Loucy (cell line): ENCODE measurements at regions not wholly inside any gene's neighbourhood (a gene's known extent, or its start where the extent isn't known, plus 50 kb on each side); places are given as distances from the start of the nearest gene placed in this dataset.

Experiments used
- H2AFZ ChIP-seq: fragments of 200-600 bp; sonication (generic); 2 replicates; pipeline ENCODE4 v1.6.0; 2016; ENCODE audit warnings: antibody characterized with exemption, mild to moderate bottlenecking, low read length, moderate library complexity
- H3F3A ChIP-seq: fragments of 200-600 bp; 2 replicates; pipeline ENCODE4 v1.6.0; 2016; ENCODE audit warnings: antibody characterized with exemption, low read depth, mild to moderate bottlenecking
- H3K27me3 ChIP-seq: fragments of 200-600 bp; sonication (generic); 2 replicates; pipeline ENCODE4 v1.6.1; 2014; ENCODE audit warnings: low read length, mild to moderate bottlenecking; ENCODE audit not compliant: insufficient read depth, poor library complexity, severe bottlenecking
- H3K36me3 ChIP-seq: fragments of 200-600 bp; sonication (generic); 2 replicates; pipeline ENCODE4 v1.6.1; 2016; ENCODE audit warnings: low read length; ENCODE audit not compliant: insufficient read depth
- H3K4me1 ChIP-seq: fragments of 200-600 bp; sonication (generic); 2 replicates; pipeline ENCODE4 v1.5.1; 2014; ENCODE audit warnings: low read length, mild to moderate bottlenecking; ENCODE audit not compliant: insufficient read depth, poor library complexity, severe bottlenecking
- H3K4me2 ChIP-seq: fragments of 200-600 bp; sonication (generic); 2 replicates; pipeline ENCODE4 v1.6.0; 2014; ENCODE audit warnings: antibody characterized with exemption, low read length, low read depth, mild to moderate bottlenecking; ENCODE audit not compliant: poor library complexity, severe bottlenecking
- H3K4me3 ChIP-seq: fragments of 200-600 bp; sonication (generic); 2 replicates; pipeline ENCODE4 v1.5.1; 2014; ENCODE audit warnings: low read length, mild to moderate bottlenecking, mixed read lengths; ENCODE audit not compliant: poor library complexity, severe bottlenecking
- H3K79me2 ChIP-seq: fragments of 200-600 bp; sonication (generic); 2 replicates; pipeline ENCODE4 v1.6.1; 2014; ENCODE audit warnings: low read length; ENCODE audit not compliant: insufficient read depth
- H3K9ac ChIP-seq: fragments of 200-600 bp; sonication (generic); 2 replicates; pipeline ENCODE4 v1.6.0; 2014; ENCODE audit warnings: mild to moderate bottlenecking, low read depth, low read length, moderate library complexity; ENCODE audit not compliant: poor library complexity, severe bottlenecking
- H3K9me2 ChIP-seq: fragments of 200-600 bp; sonication (generic); replicated peaks from 2 replicates; pipeline ENCODE4 v1.6.1; 2016; ENCODE audit warnings: low read depth, low read length, mixed read lengths
- H3K9me3 ChIP-seq: fragments of 200-600 bp; sonication (generic); 2 replicates; pipeline ENCODE4 v1.6.1; 2014; ENCODE audit warnings: mild to moderate bottlenecking, antibody characterized with exemption, low read length, low read depth; ENCODE audit not compliant: insufficient read depth
- H4K20me1 ChIP-seq: fragments of 200-600 bp; sonication (generic); 2 replicates; pipeline ENCODE4 v1.6.0; 2014; ENCODE audit warnings: antibody characterized with exemption, low read length, mild to moderate bottlenecking; ENCODE audit not compliant: insufficient read depth, poor library complexity, severe bottlenecking
- CTCF ChIP-seq: fragments of 200-600 bp; sonication (generic); conservative IDR thresholded peaks from 2 replicates; pipeline ENCODE4 v1.5.1; 2014; ENCODE audit warnings: mild to moderate bottlenecking, antibody characterized with exemption, low read length
- EZH2phosphoT487 ChIP-seq: fragments of 200-600 bp; IDR thresholded peaks from 2 replicates; pipeline ENCODE4 v1.6.1; 2018; ENCODE audit warnings: antibody characterized with exemption, mild to moderate bottlenecking, moderate library complexity, borderline replicate concordance

GRCh38 chr6:63426844-63427243 is 107.1 kb upstream of the LGSN start:
- no peaks in the 10 kb centered on the region for H3K36me3 ChIP-seq
- no peak overlapping the region for H3K4me3 ChIP-seq
- no peaks in the 10 kb centered on the region for H3K9me3 ChIP-seq
- no peak overlapping the region for H3K4me2 ChIP-seq
- no peaks in the 10 kb centered on the region for H3K9me2 ChIP-seq
- TF ChIP-seq EZH2phosphoT487 (no peak), CTCF (no peak)
- no peak overlapping the region for H3K9ac ChIP-seq
- H3K79me2 ChIP-seq = no peaks in the 10 kb centered on the region
- no peaks in the 10 kb centered on the region for H3K27me3 ChIP-seq
- H3F3A ChIP-seq = no peaks in the 10 kb centered on the region
- H2AFZ ChIP-seq = no peak overlapping the region
- H4K20me1 ChIP-seq = no peaks in the 10 kb centered on the region
- no peaks in the 10 kb centered on the region for H3K4me1 ChIP-seq

GRCh38 chr6:63427951-63428350 is 108.2 kb upstream of the LGSN start:
- H3K27me3 ChIP-seq = no peaks in the 10 kb centered on the region

DNA sequence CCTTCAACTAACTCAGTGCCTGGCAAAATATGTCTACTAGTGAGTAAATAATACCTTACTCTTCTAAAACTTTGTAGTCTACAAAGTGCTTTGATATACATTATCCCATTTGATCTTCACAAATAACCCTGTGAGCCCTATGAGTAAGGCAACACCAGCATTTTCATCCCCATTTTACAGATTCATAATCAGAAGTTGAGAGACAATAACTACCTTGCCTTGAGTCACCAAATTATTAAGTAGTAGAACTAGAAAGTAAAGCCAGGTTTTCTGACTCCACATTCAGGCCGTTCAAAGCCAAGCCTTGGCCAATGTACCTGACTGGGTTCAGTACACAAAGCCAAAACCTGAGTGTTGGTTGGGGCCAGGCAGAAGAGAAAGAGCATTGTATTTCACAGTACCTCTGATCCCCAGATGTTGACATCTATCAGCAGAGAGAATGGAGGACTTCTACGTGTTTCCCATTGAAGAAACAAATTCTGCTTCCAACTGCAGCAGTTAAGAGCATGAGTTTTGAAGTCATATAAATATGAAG is 111.3 kb upstream of the LGSN start:
- no peak overlapping the region for H3K4me3 ChIP-seq
- no peaks in the 10 kb centered on the region for H3K9me3 ChIP-seq
- no peaks in the 10 kb centered on the region for H4K20me1 ChIP-seq
- H3K4me1 ChIP-seq = no peaks in the 10 kb centered on the region
- no peaks in the 10 kb centered on the region for H3K27me3 ChIP-seq
- TF ChIP-seq CTCF = no peak
- TF ChIP-seq EZH2phosphoT487 = no peak
- no peak overlapping the region for H2AFZ ChIP-seq
- H3F3A ChIP-seq = no peaks in the 10 kb centered on the region
- no peaks in the 10 kb centered on the region for H3K79me2 ChIP-seq
- no peak overlapping the region for H3K9ac ChIP-seq
- H3K36me3 ChIP-seq = no peaks in the 10 kb centered on the region
- H3K9me2 ChIP-seq = no peaks in the 10 kb centered on the region
- H3K4me2 ChIP-seq = no peak overlapping the region

More at GRCh38 chr6:63427951-63428350, 108.2 kb upstream of the LGSN start:
- H3F3A ChIP-seq = no peaks in the 10 kb centered on the region
- H3K4me3 ChIP-seq = no peak overlapping the region
- H3K4me2 ChIP-seq = no peak overlapping the region
- H3K9ac ChIP-seq = no peak overlapping the region
- H4K20me1 ChIP-seq = no peaks in the 10 kb centered on the region
- no peaks in the 10 kb centered on the region for H3K9me3 ChIP-seq
- H3K9me2 ChIP-seq = no peaks in the 10 kb centered on the region
- no peaks in the 10 kb centered on the region for H3K4me1 ChIP-seq
- no peak overlapping the region for H2AFZ ChIP-seq
- H3K79me2 ChIP-seq = no peaks in the 10 kb centered on the region
- H3K36me3 ChIP-seq = no peaks in the 10 kb centered on the region
- TF ChIP-seq CTCF (no peak), EZH2phosphoT487 (no peak)
